Effector memory CD8-positive, alpha-beta T cell (primary cell): ENCODE measurements at regions not wholly inside any gene's neighbourhood (a gene's known extent, or its start where the extent isn't known, plus 50 kb on each side); places are given as distances from the start of the nearest gene placed in this dataset.

Experiments
- ATAC-seq: fragments of 150-1000 bp; cut with Tn5 transposase; replicated peaks from 2 replicates; pipeline ENCODE4 v1.10.0; 2021; ENCODE audit warnings: mild to moderate bottlenecking, moderate library complexity
- DNase-seq, 3 experiments: peaks; one replicate each; pipeline ENCODE4 v3.0.0; 2021
- H3K27ac Mint-ChIP-seq, 2 donors: one replicate each; pipeline ENCODE4 v1.8.0; 2022; ENCODE audit warnings: mild to moderate bottlenecking in 2 of 2, mixed read lengths in 2 of 2, moderate library complexity in 2 of 2
- H3K27me3 Mint-ChIP-seq, 2 donors: one replicate each; pipeline ENCODE4 v1.8.0; 2022; ENCODE audit warnings: mixed read lengths in 2 of 2
- H3K36me3 Mint-ChIP-seq: one replicate; pipeline ENCODE4 v1.8.0; 2022; ENCODE audit warnings: mild to moderate bottlenecking, moderate library complexity, mixed read lengths; ENCODE audit not compliant: insufficient read depth
- H3K4me1 Mint-ChIP-seq, 2 donors: one replicate each; pipeline ENCODE4 v1.8.0; 2022; ENCODE audit warnings: low read depth in 2 of 2, mixed read lengths in 2 of 2
- H3K4me3 Mint-ChIP-seq, 2 donors: one replicate each; pipeline ENCODE4 v1.8.0; 2022; ENCODE audit warnings: mild to moderate bottlenecking in 2 of 2, mixed read lengths in 2 of 2, moderate library complexity in 2 of 2
- H3K9me3 Mint-ChIP-seq, 2 donors: one replicate each; pipeline ENCODE4 v1.8.0; 2022; ENCODE audit warnings: mixed read lengths in 2 of 2

DNA sequence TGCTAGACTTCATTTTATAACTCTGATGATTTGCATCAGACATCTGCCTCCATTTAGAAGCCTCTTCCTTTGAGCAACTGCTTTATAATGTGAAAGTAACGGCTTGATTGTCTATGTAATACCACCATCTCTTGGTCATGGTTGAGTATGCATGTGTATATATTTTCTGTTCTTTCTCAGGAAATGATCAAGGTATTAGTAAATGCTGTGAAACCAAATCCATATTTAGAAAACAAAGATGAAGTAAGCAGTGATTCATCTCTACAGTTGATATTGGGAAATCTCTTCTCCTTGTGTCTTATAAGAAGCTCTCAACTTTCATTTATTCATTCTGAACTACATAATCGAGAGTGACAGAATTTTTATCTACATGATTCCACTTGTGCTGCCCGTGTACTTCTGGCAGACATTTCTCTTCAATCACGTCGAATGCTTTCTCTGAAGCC is 104.6 kb upstream of the ANO3 start:
- DNase-seq (no peak), ATAC-seq (no peak)
- Mint-ChIP-seq H3K4me3 (no peak overlapping the region), H3K4me1 (no peaks in the 10 kb centered on the region), H3K27me3 (no peaks in the 10 kb centered on the region), H3K36me3 (no peaks in the 10 kb centered on the region), H3K27ac (no peak overlapping the region), H3K9me3 (peaks cover 6 to 9% of the 10 kb centered on the region in 2 donors)

DNA sequence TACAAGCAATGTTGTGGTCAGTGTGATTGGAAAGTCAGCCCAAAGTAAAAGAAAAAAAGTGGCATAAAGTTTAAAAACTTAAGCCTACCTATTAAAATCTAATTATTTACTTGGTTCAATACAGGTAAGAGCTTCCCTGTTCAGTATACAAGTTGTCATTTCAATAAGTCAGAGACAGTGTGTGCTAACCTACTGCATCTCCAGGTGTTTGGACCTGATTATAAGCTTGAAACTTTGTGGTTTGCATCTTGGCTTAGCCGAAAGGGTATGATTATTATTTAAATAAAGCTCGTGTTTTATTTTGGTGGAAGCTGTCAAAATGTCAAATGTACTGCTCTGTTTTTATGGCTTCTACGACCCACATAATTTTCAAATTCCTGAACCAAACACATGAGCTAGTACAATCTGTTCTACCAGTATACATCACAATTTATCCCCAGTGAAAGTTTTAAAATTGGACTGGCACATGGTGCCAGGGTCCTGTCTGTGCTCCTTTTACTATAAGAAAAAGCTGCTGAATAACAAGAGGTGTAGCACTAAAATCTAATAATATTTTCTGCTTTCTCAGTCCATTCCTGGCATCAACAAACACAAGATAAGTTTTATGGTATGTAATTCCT is 103.9 kb upstream of the ANO3 start:
- no peak for ATAC-seq
- no peak for DNase-seq
- H3K36me3 Mint-ChIP-seq, result no peaks in the 10 kb centered on the region
- no peak overlapping the region for H3K27ac Mint-ChIP-seq
- no peak overlapping the region for H3K4me3 Mint-ChIP-seq
- no peaks in the 10 kb centered on the region for H3K4me1 Mint-ChIP-seq
- H3K27me3 Mint-ChIP-seq, result no peaks in the 10 kb centered on the region
- peaks cover 7 to 9% of the 10 kb centered on the region in 2 donors for H3K9me3 Mint-ChIP-seq

DNA sequence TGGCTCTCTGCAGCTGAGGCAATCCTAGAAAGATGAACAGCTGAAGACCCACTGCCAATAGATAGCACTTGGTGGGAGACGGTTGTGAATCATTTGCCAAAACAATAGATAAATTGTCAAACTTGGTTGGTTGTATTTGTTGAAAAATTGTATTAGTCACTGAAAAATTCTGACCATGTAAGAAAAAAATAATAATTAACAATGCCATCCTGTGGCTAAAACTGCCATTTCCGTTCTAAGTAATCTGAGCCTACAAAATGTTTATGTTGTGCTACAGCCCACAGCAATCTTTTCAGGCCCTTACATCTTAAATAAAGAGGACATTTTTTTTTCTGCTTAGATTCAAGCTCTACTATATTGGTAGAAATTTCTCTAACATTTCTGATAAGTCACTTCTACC is 103.2 kb upstream of the ANO3 start:
- no peak overlapping the region for H3K4me3 Mint-ChIP-seq
- peaks cover 7% of the 10 kb centered on the region in 2 donors for H3K9me3 Mint-ChIP-seq
- H3K36me3 Mint-ChIP-seq, result no peaks in the 10 kb centered on the region
- no peak for DNase-seq
- no peak overlapping the region for H3K27ac Mint-ChIP-seq
- no peak for ATAC-seq
- no peaks in the 10 kb centered on the region for H3K4me1 Mint-ChIP-seq
- H3K27me3 Mint-ChIP-seq, result no peaks in the 10 kb centered on the region

DNA sequence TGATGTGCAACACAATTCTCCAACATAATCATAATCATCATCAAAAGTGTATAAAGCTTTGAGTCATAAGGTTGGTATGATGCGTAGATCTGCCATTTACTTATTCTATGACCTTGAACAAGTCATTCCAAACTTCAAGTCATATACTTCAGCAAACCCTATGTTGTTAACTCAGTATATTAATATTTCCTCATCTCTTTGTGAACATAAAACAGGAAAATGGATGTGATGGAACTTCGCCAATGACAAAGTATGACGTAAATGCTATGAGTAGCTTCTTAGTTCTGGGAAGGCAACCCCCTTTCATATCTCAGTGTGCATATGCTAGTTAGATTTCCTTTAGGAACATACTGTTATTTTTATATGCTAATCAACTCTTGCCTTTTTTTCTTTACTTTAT is 102.7 kb upstream of the ANO3 start:
- H3K9me3 Mint-ChIP-seq, result peaks cover 6 to 7% of the 10 kb centered on the region in 2 donors
- no peaks in the 10 kb centered on the region for H3K36me3 Mint-ChIP-seq
- ATAC-seq (no peak), DNase-seq (no peak)
- no peak overlapping the region for H3K27ac Mint-ChIP-seq
- no peaks in the 10 kb centered on the region for H3K27me3 Mint-ChIP-seq
- no peak overlapping the region for H3K4me3 Mint-ChIP-seq
- H3K4me1 Mint-ChIP-seq, result no peaks in the 10 kb centered on the region

DNA sequence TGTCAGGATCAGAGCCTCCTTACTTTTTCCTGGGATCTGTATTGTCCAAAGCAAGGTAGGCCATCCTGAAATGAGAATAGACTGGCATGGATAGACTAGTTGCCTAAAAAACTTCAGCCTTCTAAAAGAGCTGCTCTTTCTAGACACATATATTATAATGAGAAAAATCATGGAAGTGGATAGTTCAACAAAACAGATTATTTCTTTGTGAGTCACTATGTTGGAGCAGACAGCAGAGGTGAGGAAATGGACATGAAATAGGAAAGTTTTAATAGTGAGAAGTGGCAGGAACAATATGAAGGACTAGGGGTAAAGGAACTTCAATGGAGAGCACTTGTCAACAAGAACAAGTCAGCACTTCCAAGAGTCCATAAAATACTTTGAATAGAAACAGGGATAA is 101.9 kb upstream of the ANO3 start:
- H3K4me1 Mint-ChIP-seq, result no peaks in the 10 kb centered on the region

DNA sequence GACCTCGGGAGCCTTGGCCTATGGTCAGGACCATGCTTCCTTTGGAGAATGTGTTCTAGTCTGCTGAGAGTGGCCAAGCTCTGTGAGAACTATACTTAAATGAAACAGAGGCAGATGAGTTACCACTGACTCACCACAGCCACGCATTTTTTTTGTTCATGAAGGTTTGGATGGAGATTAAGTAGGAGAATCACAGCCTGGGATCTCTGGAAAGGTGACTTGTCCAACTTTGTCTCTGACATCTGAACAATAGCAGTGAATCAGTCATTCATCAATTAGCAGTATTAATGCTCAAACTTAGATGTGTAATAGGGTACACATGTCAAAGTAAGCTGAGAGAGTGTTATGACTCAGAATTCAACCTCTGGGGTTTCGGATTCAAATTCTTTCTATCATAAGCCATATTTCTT is 100.7 kb upstream of the ANO3 start:
- no peaks in the 10 kb centered on the region for H3K36me3 Mint-ChIP-seq
- no peak for ATAC-seq
- no peaks in the 10 kb centered on the region for H3K27me3 Mint-ChIP-seq
- DNase-seq, result no peak
- peaks cover 4 to 7% of the 10 kb centered on the region in 2 donors for H3K9me3 Mint-ChIP-seq
- no peak overlapping the region for H3K27ac Mint-ChIP-seq
- H3K4me1 Mint-ChIP-seq, result no peaks in the 10 kb centered on the region
- H3K4me3 Mint-ChIP-seq, result no peak overlapping the region

More for the DNA sequence above, 101.9 kb upstream of the ANO3 start:
- ATAC-seq (no peak), DNase-seq (no peak)
- no peak overlapping the region for H3K4me3 Mint-ChIP-seq
- H3K27me3 Mint-ChIP-seq, result no peaks in the 10 kb centered on the region
- no peaks in the 10 kb centered on the region for H3K36me3 Mint-ChIP-seq
- H3K27ac Mint-ChIP-seq, result no peak overlapping the region
- H3K9me3 Mint-ChIP-seq, result peaks cover 4 to 7% of the 10 kb centered on the region in 2 donors

DNA sequence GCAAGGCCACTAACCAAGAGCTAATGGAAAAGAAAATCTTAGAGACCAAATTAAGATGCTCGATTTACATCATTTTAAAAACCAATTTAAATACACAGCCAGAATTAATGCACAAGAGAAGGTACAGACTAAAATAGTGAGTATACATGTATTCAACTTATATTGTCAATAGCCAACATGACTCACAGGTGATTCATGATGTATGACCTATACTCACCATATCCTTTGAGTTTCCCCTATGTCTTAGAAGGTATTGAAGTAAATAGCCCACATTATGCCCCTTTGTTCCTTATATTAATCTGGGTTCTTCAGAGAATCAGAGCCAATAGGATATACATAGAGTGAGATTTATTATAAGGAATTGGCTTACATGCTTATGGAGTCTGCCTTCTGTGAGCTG is 97.5 kb upstream of the ANO3 start:
- DNase-seq (no peak), ATAC-seq (no peak)
- Mint-ChIP-seq H3K9me3 (peaks cover 4 to 12% of the 10 kb centered on the region in 2 donors), H3K27me3 (no peaks in the 10 kb centered on the region), H3K36me3 (no peaks in the 10 kb centered on the region), H3K4me3 (no peak overlapping the region), H3K27ac (no peak overlapping the region), H3K4me1 (no peaks in the 10 kb centered on the region)

DNA sequence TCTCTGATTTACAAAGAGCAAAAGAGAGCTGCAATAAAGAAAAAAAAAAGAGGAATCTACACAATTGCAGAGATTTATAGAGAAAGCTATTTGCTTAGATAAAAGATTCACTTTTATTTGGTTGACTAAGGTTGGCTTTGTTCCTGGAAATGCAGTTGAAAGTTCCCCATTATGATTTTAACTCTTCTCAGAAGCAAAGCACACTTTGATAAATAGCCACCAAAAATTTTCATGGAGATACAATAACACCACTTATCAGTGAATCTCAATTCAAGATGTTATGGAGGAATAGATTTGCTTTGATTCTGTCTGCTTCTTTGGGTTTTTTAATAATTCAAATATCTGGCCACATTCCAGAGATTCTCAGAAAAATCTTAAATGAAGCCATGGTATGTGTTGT is 88.5 kb upstream of the ANO3 start:
- H3K27ac Mint-ChIP-seq, result no peak overlapping the region
- no peak overlapping the region for H3K4me3 Mint-ChIP-seq
- no peaks in the 10 kb centered on the region for H3K4me1 Mint-ChIP-seq
- DNase-seq, result no peak
- no peak for ATAC-seq
- peaks cover 3 to 8% of the 10 kb centered on the region in 2 donors for H3K9me3 Mint-ChIP-seq
- H3K36me3 Mint-ChIP-seq, result no peaks in the 10 kb centered on the region
- no peaks in the 10 kb centered on the region for H3K27me3 Mint-ChIP-seq

DNA sequence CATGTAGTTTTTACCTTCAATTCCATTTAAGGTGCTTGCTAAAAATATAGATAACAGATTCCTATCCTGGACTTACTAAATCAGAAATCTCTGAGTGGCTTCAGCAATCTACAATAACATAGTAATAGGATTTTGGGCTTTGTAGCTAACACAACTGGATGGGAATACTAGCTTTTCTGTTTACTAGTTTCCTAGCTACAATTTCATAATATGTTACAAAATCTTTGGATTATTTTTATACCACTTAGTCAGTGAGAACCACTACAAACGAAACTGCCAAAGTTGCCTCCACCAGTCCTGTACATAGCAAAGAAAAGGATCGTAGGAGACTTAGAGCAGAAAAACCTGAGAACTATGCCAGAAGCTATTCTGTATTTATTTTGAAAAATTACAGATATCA is 87.7 kb upstream of the ANO3 start:
- DNase-seq (no peak), ATAC-seq (no peak)
- Mint-ChIP-seq H3K4me3 (no peak overlapping the region), H3K9me3 (peaks cover 3 to 5% of the 10 kb centered on the region in 2 donors), H3K4me1 (no peaks in the 10 kb centered on the region), H3K36me3 (no peaks in the 10 kb centered on the region), H3K27ac (no peak overlapping the region), H3K27me3 (no peaks in the 10 kb centered on the region)

DNA sequence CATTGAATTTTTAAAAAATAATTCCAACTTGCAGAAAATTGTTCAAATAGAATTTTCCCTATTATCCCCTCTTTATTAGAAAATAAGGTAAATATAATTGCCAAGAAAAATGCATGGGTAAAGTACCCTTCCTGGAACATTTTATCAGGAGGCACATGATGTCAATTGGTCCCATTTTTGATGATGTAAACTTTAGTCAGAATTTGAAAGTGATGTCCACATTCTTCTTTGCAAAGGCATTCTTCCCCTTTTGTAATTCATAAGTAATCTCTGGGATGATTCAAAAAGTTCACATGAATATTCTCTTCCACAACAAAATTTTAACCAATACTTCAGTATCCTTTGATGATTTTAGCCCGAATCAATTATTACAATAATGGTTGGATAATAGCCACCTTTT is 86.9 kb upstream of the ANO3 start:
- ATAC-seq, result no peak
- peaks cover 0 to 3% of the 10 kb centered on the region in 2 donors for H3K9me3 Mint-ChIP-seq
- no peaks in the 10 kb centered on the region for H3K36me3 Mint-ChIP-seq
- H3K4me1 Mint-ChIP-seq, result no peaks in the 10 kb centered on the region
- no peak for DNase-seq
- H3K4me3 Mint-ChIP-seq, result no peak overlapping the region
- no peaks in the 10 kb centered on the region for H3K27me3 Mint-ChIP-seq
- H3K27ac Mint-ChIP-seq, result no peak overlapping the region

DNA sequence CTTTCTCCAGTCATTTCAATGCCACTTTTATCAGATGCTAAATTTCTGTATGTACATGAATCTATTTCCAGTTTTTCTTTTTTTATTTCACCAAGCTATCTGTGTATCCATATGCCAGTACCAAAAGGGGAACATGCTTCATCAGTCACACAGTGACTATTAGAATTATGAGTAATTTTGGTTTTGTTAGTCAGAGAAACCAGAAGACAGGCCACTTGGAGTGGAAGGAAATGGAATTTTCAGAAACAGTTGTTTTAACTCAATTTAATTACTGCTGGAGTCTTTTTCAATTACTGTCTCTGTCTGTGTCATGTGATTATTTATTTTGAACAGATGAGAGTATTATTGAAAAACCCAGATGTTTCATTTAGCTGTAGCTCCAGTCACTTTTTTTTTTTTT is 84.6 kb upstream of the ANO3 start:
- Mint-ChIP-seq H3K4me1 (no peaks in the 10 kb centered on the region), H3K9me3 (peaks cover 0 to 3% of the 10 kb centered on the region in 2 donors), H3K27ac (no peak overlapping the region), H3K27me3 (no peaks in the 10 kb centered on the region), H3K4me3 (no peak overlapping the region), H3K36me3 (no peaks in the 10 kb centered on the region)
- no peak for ATAC-seq
- no peak for DNase-seq

DNA sequence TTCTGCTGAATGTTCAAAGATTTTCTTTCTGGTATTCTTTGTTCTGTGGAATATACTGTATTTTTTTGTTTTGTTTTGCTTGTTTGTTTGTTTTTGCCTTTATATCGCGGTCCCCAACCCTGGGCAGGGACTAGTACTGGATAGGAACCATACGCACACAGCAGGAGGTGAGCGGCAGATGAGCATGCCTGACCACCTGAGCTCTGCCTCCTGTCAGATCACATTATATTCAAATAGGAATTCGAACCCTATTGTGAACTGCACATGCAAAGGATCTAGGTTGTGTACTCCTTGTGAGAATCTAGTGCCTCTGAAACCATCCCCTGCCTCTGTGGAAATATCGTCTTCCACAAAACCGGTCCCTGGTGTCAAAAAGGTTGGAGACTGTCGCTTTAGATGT is 83.3 kb upstream of the ANO3 start:
- no peak overlapping the region for H3K4me3 Mint-ChIP-seq
- ATAC-seq, result no peak

DNA sequence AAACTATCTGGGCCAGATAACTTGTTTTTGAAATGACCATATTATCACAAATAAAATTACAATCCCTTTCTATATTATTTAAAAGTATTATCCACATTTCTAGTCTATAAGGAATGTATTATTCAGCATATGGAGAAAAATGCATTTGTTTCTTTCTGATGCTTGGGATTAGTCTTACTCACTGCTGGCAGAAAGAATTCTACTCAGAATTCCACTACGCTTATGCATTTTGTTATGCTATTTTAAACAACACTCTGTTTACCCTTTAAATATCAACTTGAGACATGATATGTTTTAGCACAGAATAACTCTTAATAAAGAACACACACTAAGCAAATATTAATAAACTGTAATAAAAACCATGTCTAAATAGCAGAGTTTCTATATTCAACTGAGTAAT is 77.6 kb upstream of the ANO3 start:
- Mint-ChIP-seq H3K4me1 (no peaks in the 10 kb centered on the region), H3K4me3 (no peak overlapping the region), H3K27ac (no peak overlapping the region), H3K9me3 (peaks cover 0 to 5% of the 10 kb centered on the region in 2 donors), H3K27me3 (no peaks in the 10 kb centered on the region), H3K36me3 (no peaks in the 10 kb centered on the region)
- ATAC-seq (no peak), DNase-seq (no peak)

More for the DNA sequence above, 83.3 kb upstream of the ANO3 start:
- Mint-ChIP-seq H3K27me3 (no peaks in the 10 kb centered on the region), H3K4me1 (no peaks in the 10 kb centered on the region), H3K9me3 (peaks cover 0 to 5% of the 10 kb centered on the region in 2 donors), H3K36me3 (no peaks in the 10 kb centered on the region), H3K27ac (no peak overlapping the region)
- no peak for DNase-seq

DNA sequence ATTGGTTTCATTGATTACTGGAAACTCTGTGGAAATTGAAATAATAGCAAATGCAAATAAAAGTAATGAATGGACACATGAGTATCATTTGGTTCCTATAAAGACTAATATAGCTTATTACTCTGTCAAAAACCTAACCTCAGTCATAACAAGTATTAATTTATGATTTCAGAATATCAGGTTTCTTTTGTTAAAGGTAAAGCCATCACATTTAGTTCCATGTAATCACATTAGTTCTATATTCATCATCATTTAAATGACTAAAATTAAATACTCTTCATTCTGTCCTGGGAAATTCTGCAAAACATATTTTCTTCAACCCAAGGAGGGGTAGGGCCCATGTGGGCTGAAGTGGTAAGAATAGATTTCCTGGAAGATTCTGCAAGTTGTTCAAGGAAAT is 68.2 kb upstream of the ANO3 start:
- H3K4me3 Mint-ChIP-seq, result no peak overlapping the region

DNA sequence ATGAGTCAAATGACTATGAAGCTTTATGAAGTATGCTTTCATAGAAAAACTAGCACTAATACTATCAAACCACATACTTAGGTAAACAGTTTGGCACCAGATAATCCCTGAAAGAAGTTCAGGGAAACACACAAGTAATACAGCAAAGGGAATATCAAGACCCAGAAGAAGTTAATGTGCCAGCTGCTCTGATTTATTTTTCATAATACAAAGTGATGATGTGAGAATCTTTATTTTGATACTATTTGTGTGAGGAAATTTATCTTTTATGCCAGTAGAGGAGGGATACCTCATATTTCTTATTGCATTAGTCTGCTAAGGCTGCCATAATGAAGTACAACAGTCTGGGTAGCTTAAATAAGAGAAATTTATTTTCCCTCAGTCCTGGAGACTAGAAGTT is 67.7 kb upstream of the ANO3 start:
- Mint-ChIP-seq H3K4me1 (no peaks in the 10 kb centered on the region), H3K27me3 (no peaks in the 10 kb centered on the region), H3K27ac (no peak overlapping the region), H3K4me3 (no peak overlapping the region), H3K36me3 (no peaks in the 10 kb centered on the region), H3K9me3 (peaks cover 0 to 3% of the 10 kb centered on the region in 2 donors)
- ATAC-seq (no peak), DNase-seq (no peak)

More for the DNA sequence above, 68.2 kb upstream of the ANO3 start:
- ATAC-seq, result no peak
- no peaks in the 10 kb centered on the region for H3K27me3 Mint-ChIP-seq
- no peak for DNase-seq
- peaks cover 0 to 2% of the 10 kb centered on the region in 2 donors for H3K9me3 Mint-ChIP-seq
- H3K36me3 Mint-ChIP-seq, result no peaks in the 10 kb centered on the region
- H3K4me1 Mint-ChIP-seq, result no peaks in the 10 kb centered on the region
- H3K27ac Mint-ChIP-seq, result no peak overlapping the region
